GM21381 (cell line): ENCODE measurements at regions not wholly inside any gene's neighbourhood (a gene's known extent, or its start where the extent isn't known, plus 50 kb on each side); places are given as distances from the start of the nearest gene placed in this dataset.
"Not testable (repeated sequence)": the region's sequence is repeated elsewhere in the genome, so short reads cannot be mapped to it uniquely, and the experiment has no call there.

Experiments used
- ATAC-seq: cut with Tn5 transposase; IDR thresholded peaks from one replicate; pipeline ENCODE4 v1.9.1; 2021; ENCODE audit warnings: mild to moderate bottlenecking, moderate library complexity; ENCODE audit not compliant: unreplicated experiment

DNA sequence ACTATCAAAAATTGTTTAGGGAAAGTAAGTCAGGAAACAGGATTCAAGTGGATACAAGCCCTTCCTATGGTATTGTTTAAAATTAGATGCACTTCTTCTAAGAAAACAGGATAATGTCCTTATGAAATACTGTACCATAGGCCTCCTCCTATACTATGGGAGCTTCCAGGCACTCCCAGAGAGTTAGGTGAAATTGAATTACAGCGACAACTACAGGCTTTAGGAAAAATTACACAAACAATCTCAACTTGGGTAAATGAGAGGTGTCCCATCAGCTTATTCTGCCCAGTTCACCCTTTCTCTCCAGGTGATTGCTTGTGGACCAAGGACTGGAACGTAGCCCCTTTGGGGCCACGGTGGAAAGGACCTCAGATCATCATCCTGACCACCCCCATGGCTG is 528.7 kb upstream of the TSPY4 start:
- ATAC-seq = no peak

- no peak for ATAC-seq
Measured at GRCh38 chrY:8809076-8809475, 528.2 kb upstream of the TSPY4 start.

- no peak for ATAC-seq
Measured at GRCh38 chrY:8814143-8814542, 523.1 kb upstream of the TSPY4 start.

GRCh38 chrY:8815616-8816015 is 521.6 kb upstream of the TSPY4 start:
- no peak for ATAC-seq

DNA sequence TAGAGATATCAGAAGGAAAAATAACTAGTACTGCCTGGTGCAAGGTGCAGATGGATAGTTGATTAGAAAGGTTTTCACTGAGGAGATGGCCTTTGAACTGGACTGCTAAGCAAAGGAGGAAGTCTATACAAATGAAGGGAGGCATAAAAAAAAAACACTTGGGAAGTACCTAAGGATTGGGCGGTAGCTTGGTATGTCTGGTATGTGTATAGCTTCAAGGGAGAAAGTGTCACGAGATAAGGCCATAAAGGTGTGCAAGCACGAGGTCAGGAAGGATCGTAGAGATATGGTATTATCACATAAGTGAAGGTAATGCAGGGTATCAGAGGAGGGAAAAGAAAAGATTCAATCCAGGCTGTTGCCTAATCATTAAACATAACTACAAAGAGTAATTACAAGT is 517.2 kb upstream of the TSPY4 start:
- ATAC-seq = no peak

DNA sequence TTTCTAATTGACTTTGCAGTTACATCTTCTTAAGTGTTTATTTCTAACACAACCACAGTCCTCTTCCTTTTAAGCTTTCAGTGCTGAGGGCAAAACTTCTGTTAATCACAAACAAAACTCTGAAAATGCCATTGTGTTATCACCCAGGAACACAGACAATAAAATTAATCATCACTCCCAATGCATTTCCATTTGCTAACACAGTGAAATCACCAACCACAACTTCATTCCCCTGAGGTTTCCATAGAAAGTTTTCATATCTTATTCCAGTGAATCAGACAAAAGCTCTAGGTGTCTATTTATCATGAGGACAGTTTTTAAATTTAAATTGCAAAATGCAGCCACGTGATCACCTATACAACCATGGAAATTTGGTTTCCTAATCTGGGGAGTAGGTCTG is 516.2 kb upstream of the TSPY4 start:
- ATAC-seq = no peak

DNA sequence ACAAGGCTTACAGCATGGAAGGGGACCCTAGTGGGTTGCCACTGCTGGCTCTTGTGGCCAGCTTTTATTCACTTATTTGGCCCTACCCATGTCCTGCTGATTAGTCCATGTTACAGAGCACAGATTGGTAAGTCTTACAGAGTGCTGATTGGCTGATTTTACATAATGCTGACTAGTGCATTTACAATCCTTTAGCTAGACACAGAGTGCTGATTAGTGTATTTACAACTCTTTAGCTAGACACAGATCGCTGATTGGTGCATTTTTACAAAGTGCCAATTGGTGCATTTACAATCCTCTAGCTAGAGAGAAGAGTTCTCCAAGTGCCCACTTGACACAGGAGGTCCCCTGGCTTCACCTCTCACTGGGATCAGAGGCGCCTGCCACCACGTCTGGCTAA is 485.0 kb upstream of the TSPY4 start:
- no peak for ATAC-seq

DNA sequence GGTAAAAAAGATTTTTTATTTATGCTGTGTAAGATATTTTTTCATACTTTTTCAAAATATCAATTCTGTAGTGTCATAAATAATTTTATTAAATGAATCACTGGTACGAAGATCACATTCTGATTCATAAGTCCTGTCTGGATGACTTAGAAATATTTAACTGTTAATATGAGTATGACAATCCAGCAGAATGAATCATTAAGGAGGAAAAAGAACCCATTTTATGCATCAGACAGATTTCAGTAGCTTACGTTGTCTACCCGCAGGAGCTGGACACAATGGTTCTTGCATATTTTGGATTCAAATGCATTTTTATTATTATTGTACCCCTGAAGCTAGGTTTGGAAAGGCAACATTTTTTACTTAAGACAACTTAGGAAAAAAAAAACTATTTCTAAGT is 448.9 kb upstream of the TSPY4 start:
- ATAC-seq = no peak

- no peak for ATAC-seq
Measured at GRCh38 chrY:8897876-8898275, 439.4 kb upstream of the TSPY4 start.

GRCh38 chrY:8905141-8905540 is 432.1 kb upstream of the TSPY4 start:
- no peak for ATAC-seq

GRCh38 chrY:8922576-8922975 is 414.7 kb upstream of the TSPY4 start:
- not testable (repeated sequence) for ATAC-seq
